KMS-11 (cell line): ENCODE measurements at regions not wholly inside any gene's neighbourhood (a gene's known extent, or its start where the extent isn't known, plus 50 kb on each side); places are given as distances from the start of the nearest gene placed in this dataset.

Experiments used
- H2AFZ ChIP-seq: fragments of 200-600 bp; sonication (generic); 2 replicates; pipeline ENCODE4 v1.6.1; 2016; ENCODE audit warnings: antibody characterized with exemption, mixed run types, low read depth
- H3K27ac ChIP-seq: fragments of 200-600 bp; sonication (generic); 2 replicates; pipeline ENCODE4 v1.6.1; 2016; ENCODE audit warnings: mild to moderate bottlenecking, mixed run types
- H3K27me3 ChIP-seq: fragments of 200-600 bp; sonication (generic); 2 replicates; pipeline ENCODE4 v1.6.1; 2017; ENCODE audit warnings: mild to moderate bottlenecking, low read depth, mixed run types, moderate library complexity; ENCODE audit not compliant: insufficient read depth
- H3K36me3 ChIP-seq: fragments of 200-600 bp; sonication (generic); 2 replicates; pipeline ENCODE4 v1.6.1; 2017; ENCODE audit warnings: mild to moderate bottlenecking, mixed run types; ENCODE audit not compliant: insufficient read depth
- H3K4me1 ChIP-seq: fragments of 200-600 bp; sonication (generic); 2 replicates; pipeline ENCODE4 v1.6.1; 2016; ENCODE audit warnings: mild to moderate bottlenecking, low read depth, mixed run types; ENCODE audit not compliant: poor library complexity, severe bottlenecking
- H3K4me2 ChIP-seq: fragments of 200-600 bp; sonication (generic); 2 replicates; pipeline ENCODE4 v1.7.0; 2016; ENCODE audit warnings: mild to moderate bottlenecking, mixed run types
- H3K4me3 ChIP-seq: fragments of 200-600 bp; sonication (generic); IDR thresholded peaks from 2 replicates; pipeline ENCODE4 v1.6.1; 2017; ENCODE audit warnings: low read depth, low read length, mixed read lengths; ENCODE audit not compliant: insufficient read depth
- H3K79me2 ChIP-seq: fragments of 200-600 bp; sonication (generic); 2 replicates; pipeline ENCODE4 v1.6.1; 2016; ENCODE audit warnings: low read depth, mixed run types; ENCODE audit not compliant: insufficient read depth
- H3K9ac ChIP-seq: fragments of 200-600 bp; sonication (generic); 2 replicates; pipeline ENCODE4 v1.6.1; 2016; ENCODE audit warnings: mild to moderate bottlenecking, mixed run types
- H4K20me1 ChIP-seq: fragments of 200-600 bp; sonication (generic); 2 replicates; pipeline ENCODE4 v1.6.1; 2016; ENCODE audit warnings: mild to moderate bottlenecking, mixed run types; ENCODE audit not compliant: insufficient read depth
- CTCF ChIP-seq: fragments of 200-600 bp; sonication (generic); conservative IDR thresholded peaks from 2 replicates; pipeline ENCODE4 v1.6.1; 2017; ENCODE audit warnings: low read depth, mild to moderate bottlenecking, antibody characterized with exemption, low read length, moderate library complexity, mixed read lengths

DNA sequence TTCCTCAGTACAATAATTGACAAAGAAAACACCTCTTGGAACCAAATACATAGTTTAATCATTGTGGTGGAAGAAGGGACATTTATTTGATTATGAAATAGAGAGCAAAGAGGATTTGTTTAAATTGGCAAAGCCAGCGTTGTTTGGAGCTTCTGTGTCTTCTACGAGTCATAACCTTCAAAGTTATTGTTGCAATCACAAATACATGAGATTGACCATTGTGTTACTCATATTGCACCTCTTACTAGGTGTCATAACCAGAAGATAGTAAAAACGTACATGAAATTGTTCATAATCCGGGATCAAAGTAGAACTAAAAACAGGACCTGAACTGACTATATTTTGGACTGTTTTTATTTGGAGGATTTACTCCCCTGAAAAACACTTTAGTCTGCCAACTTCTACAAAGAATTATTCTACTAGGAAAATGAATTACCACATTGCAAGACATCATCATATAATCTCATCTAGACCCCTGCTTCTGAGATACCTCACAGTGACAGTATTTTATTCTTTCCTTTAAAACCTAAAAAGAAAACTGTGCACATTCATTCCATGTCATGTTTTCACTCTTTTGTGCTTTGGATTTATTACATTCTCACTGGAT, 151.7 kb upstream of the KLF7 start:
- Histone ChIP-seq H2AFZ (no peak overlapping the region), H3K36me3 (no peaks in the 10 kb centered on the region), H3K27me3 (no peaks in the 10 kb centered on the region), H3K4me3 (no peak overlapping the region), H3K79me2 (no peaks in the 10 kb centered on the region), H3K27ac (no peak overlapping the region), H3K4me1 (no peaks in the 10 kb centered on the region), H3K9ac (no peak overlapping the region), H3K4me2 (no peak overlapping the region), H4K20me1 (no peaks in the 10 kb centered on the region)
- no peak for TF ChIP-seq CTCF

DNA sequence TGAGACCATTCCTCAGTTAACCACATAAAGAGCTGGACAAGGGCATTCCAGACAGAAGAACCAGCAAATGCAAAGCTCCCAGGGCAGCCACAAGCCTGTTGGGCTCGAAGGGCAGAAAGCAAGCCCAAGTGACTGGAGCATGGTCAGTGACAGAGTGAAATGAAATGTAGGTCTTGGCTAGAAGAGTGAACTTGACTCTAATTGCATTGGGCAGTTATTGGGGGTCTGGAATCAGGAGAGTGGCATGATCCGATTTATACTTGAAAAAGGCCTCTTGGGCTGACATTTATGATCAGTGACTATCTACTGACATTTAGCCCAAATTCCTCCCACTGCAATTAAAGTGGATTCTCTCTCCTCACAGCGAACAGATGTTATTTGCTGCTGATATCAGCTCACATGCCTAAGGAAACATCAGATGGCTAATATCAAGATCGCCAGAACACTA, 152.5 kb upstream of the KLF7 start:
- no peaks in the 10 kb centered on the region for H3K4me1 ChIP-seq
- H3K4me2 ChIP-seq, result no peak overlapping the region
- no peak overlapping the region for H2AFZ ChIP-seq
- TF ChIP-seq CTCF, result no peak
- H3K36me3 ChIP-seq, result no peaks in the 10 kb centered on the region
- H3K27me3 ChIP-seq, result no peaks in the 10 kb centered on the region
- no peak overlapping the region for H3K4me3 ChIP-seq
- no peak overlapping the region for H3K27ac ChIP-seq
- H3K9ac ChIP-seq, result no peak overlapping the region
- no peaks in the 10 kb centered on the region for H3K79me2 ChIP-seq
- H4K20me1 ChIP-seq, result no peaks in the 10 kb centered on the region

DNA sequence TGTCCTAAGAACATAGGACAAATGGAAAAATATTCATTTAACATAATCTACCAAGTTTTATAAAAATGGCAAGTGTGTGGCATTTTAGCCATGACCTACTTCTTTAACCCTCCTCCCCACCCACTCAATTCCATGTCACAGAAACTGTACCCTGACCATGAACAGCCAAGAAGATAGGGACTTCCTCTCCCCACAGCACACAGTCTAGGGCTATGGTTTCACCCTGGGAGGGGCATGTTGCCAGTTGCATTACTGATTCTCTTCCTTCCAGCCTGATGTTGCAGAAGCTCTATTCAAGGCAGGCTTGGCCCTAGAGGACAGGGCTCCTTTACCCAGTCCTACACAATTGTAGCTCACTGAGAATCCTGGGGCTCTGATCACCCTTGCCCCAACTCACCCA, 153.6 kb upstream of the KLF7 start:
- no peak for TF ChIP-seq CTCF
- H3K36me3 ChIP-seq, result no peaks in the 10 kb centered on the region
- H3K4me2 ChIP-seq, result no peak overlapping the region

DNA sequence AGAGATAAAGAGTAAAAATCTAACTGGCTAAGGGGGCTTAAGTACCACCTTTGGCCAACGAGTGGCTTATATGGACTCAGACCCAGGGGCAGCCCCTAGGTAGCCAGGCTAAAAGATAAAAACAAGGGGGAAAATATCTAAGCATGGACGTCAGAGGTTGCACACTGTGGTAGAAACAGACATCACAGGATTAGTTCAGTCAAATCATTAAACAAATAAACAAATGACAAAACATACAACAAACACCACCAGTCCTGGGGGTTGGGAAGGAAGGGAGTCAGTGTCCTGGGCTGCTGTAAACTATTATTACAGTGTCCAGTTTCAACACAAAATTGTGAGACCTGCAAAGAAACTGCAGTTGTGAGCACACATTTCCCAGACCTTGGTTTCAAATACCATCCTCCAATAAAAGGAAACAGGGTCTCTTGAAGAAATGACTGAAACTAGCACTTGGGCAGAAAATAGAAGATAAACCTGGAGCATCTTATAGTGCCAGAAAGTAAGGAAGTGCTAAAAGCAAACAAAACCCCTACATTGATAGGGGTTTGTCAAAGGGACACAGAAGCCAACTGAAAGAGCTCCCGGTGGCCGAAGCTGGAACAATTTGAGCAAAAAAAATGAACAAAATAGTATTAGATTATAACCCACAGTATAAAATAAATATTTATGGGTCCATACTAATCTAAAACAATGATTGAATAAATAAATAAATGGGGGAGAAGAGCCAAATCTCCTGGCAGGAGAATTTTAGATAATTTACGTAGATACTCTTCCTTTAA, 154.8 kb upstream of the KLF7 start:
- Histone ChIP-seq H3K4me3 (no peak overlapping the region), H3K79me2 (no peaks in the 10 kb centered on the region), H3K27ac (no peak overlapping the region), H3K4me1 (no peaks in the 10 kb centered on the region), H2AFZ (no peak overlapping the region), H3K9ac (no peak overlapping the region), H3K4me2 (no peak overlapping the region), H4K20me1 (no peaks in the 10 kb centered on the region), H3K36me3 (no peaks in the 10 kb centered on the region), H3K27me3 (no peaks in the 10 kb centered on the region)
- no peak for TF ChIP-seq CTCF

More for the DNA sequence above, 153.6 kb upstream of the KLF7 start:
- Histone ChIP-seq H3K4me3 (no peak overlapping the region), H3K9ac (no peak overlapping the region), H4K20me1 (no peaks in the 10 kb centered on the region), H3K79me2 (no peaks in the 10 kb centered on the region), H3K4me1 (no peaks in the 10 kb centered on the region), H3K27ac (no peak overlapping the region), H2AFZ (no peak overlapping the region), H3K27me3 (no peaks in the 10 kb centered on the region)
